Thymus (tissue), 11 donors: ENCODE measurements at regions not wholly inside any gene's neighbourhood (a gene's known extent, or its start where the extent isn't known, plus 50 kb on each side); places are given as distances from the start of the nearest gene placed in this dataset.
"Not testable (repeated sequence)": the region's sequence is repeated elsewhere in the genome, so short reads cannot be mapped to it uniquely, and the experiment has no call there.

Experiments
- DNase-seq, 9 donors: peaks; one replicate each; pipeline ENCODE4 v3.0.0-alpha.2; 2013; ENCODE audit warnings: low spot score in 9 of 9, low read depth in 6 of 9, missing footprints in 1 of 9
- H3K27ac ChIP-seq, 2 donors: one replicate each; pipeline ENCODE4 v1.5.1; 2013; ENCODE audit warnings: control low read depth in 1 of 2, low read depth in 1 of 2, low read length in 1 of 2, mild to moderate bottlenecking in 1 of 2, moderate library complexity in 1 of 2
- H3K27me3 ChIP-seq, 2 donors: one replicate each; pipeline ENCODE4 v1.5.1; 2013; ENCODE audit warnings: low read length in 1 of 2; ENCODE audit not compliant: control insufficient read depth in 2 of 2, insufficient read depth in 1 of 2
- H3K36me3 ChIP-seq, 2 donors: one replicate each; pipeline ENCODE4 v1.5.1; 2013; ENCODE audit warnings: low read length in 1 of 2, mild to moderate bottlenecking in 1 of 2, moderate library complexity in 1 of 2; ENCODE audit not compliant: control insufficient read depth in 2 of 2, insufficient read depth in 2 of 2
- H3K4me1 ChIP-seq, 2 donors: one replicate each; pipeline ENCODE4 v1.5.1; 2013; ENCODE audit warnings: low read length in 2 of 2; ENCODE audit not compliant: control insufficient read depth in 2 of 2, insufficient read depth in 2 of 2
- H3K4me3 ChIP-seq, 2 donors: one replicate each; pipeline ENCODE4 v1.5.1; 2013; ENCODE audit warnings: low read length in 2 of 2, control low read depth in 1 of 2, mild to moderate bottlenecking in 1 of 2
- H3K9me3 ChIP-seq, 2 donors: one replicate each; pipeline ENCODE4 v1.5.1; 2013; ENCODE audit warnings: low read length in 1 of 2, mild to moderate bottlenecking in 1 of 2; ENCODE audit not compliant: control insufficient read depth in 2 of 2, insufficient read depth in 1 of 2
- WGBS: extraction: QIAGEN DNeasy Blood & Tissue Kit; methylation state at CpG from one replicate; pipeline ENCODE4 v1.1.7; 2013; 5-methylcytosine and 5-hydroxymethylcytosine counted together
- donor health status: healthy.

DNA sequence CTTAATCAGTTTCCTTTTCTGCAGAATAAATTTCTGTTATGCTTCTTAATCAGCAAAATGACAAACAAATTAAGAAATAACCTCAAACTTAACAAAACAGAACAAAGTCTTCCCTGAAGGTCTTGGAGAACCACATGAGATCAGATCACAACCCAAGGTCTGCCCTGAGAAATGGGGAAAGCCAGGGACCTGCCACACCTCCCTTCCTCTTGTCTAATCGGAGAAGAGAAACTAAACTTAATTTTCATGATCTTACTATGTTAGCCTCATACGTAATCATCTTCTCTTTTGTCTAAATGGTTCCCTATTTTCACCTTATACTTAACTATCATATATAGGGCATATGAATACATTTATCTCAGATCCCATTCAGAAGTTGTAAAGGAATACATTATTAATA is 405.4 kb upstream of the SPATA31A3 start:
- WGBS: 89% methylated on average over 2 of the region's 2 CpGs
- not testable (repeated sequence) for DNase-seq, H3K36me3 ChIP-seq, H3K9me3 ChIP-seq, H3K4me1 ChIP-seq, H3K27me3 ChIP-seq, H3K27ac ChIP-seq, H3K4me3 ChIP-seq

DNA sequence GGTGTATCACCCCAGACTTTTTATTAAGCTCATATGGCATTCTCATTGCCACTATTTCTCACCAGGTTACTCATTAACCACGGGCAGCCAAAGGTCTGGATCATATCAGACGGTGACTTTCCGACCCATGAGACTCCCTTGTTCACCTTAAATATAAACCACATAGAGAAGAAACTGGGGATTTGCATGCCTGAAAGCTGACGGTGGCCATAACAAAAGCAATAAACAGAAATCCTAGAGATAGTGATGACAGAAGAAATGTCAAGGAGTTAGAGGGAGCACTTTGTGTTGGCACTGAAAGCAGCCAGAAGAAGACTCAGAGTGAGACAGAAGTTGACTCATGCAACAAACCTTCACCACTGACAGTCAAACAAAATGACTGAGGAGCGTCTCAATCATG is 402.4 kb upstream of the SPATA31A3 start:
- WGBS: no CpG with 5 or more reads among the region's 5 CpGs

DNA sequence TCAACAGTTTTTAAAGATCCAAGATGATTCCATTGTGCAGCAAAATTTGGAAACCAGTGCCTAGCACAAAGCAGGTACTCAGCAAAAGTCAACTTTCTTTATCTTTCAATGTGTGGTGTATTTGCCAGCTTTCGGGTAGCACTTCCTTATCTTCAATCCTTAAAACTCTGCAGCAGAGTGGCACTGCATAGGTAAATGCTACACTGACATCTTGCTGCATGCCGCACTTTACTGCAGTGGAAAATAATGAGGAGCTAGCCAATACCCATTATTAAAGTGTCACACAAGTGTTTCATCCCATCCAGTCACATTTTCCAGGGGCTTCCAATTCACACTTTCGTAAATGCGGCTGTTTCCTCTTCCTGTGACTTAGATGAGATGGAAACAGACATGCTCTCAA is 401.7 kb upstream of the SPATA31A3 start:
- no CpG with 5 or more reads among the region's 4 CpGs for WGBS
- not testable (repeated sequence) for H3K9me3 ChIP-seq, H3K4me3 ChIP-seq, H3K27ac ChIP-seq, H3K36me3 ChIP-seq, DNase-seq, H3K4me1 ChIP-seq, H3K27me3 ChIP-seq

More for the DNA sequence above, 402.4 kb upstream of the SPATA31A3 start:
- not testable (repeated sequence) for H3K4me1 ChIP-seq, H3K9me3 ChIP-seq, H3K36me3 ChIP-seq, H3K4me3 ChIP-seq, H3K27me3 ChIP-seq, H3K27ac ChIP-seq, DNase-seq

DNA sequence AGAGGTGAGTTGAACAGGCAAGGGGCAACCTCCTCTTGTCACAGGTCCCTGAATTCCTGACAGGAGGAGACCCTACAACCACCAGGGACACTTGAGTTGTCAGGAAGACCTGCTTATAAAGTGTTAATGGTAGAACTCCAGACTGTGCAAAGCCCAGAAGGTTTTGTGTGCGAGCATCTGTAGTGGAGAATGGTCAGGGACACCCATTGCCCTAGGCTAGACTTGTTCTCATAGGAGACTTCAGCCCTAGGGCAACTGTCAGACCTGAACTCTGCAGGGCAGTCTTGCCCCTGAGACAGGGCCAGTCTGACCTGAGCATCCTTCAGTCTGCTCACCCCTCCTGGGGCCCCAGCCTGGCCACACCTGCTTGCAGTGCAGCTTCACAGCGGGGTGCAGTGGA is 377.3 kb upstream of the SPATA31A3 start:
- WGBS: no CpG with 5 or more reads among the region's 2 CpGs
- H3K9me3 ChIP-seq, H3K4me3 ChIP-seq, H3K27me3 ChIP-seq, DNase-seq, H3K4me1 ChIP-seq, H3K36me3 ChIP-seq, H3K27ac ChIP-seq: not testable (repeated sequence)

DNA sequence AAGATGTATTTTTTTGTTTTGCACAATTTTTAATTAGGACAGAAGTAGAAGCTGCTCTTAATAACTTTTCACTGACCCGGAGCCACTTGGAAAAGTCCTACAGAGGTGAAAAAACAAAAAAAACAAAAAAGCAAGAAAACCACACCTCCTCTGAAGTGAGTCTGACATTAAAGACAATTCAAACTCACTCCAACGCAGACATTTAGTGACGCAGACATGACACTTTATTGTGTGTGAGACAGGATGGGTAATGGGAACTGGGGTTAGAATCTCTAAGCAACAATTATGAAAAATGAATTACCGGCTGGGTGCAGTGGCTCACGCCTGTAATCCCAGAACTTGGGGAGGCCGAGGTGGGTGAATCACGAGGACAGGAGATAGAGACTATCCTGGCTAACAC is 370.0 kb upstream of the SPATA31A3 start:
- H3K4me1 ChIP-seq, H3K27ac ChIP-seq, H3K36me3 ChIP-seq, H3K9me3 ChIP-seq, DNase-seq, H3K4me3 ChIP-seq, H3K27me3 ChIP-seq: not testable (repeated sequence)
- no CpG with 5 or more reads among the region's 7 CpGs for WGBS

DNA sequence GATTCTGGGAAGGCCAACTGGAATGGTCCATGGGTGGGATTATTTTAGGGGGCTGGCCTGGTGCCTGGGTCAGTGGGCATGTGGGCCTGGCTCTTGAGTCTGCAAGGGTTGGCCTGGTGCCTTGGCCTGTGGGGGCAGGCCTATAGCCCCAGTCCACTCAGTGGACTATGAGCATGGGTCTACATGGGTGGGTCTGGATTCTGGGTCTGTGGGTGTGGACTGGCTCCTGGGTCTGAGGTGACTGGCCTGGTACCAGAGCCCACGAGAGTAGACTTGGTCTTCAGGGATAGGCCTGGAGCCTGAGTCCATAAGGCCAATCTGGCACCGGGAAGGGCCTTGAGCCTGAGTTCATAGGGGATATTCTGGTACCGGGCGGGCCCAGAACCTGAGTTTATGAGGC is 361.6 kb upstream of the SPATA31A3 start:
- not testable (repeated sequence) for H3K4me1 ChIP-seq, DNase-seq, H3K4me3 ChIP-seq, H3K36me3 ChIP-seq, H3K9me3 ChIP-seq, H3K27ac ChIP-seq, H3K27me3 ChIP-seq
- no CpG with 5 or more reads among the region's 4 CpGs for WGBS

DNA sequence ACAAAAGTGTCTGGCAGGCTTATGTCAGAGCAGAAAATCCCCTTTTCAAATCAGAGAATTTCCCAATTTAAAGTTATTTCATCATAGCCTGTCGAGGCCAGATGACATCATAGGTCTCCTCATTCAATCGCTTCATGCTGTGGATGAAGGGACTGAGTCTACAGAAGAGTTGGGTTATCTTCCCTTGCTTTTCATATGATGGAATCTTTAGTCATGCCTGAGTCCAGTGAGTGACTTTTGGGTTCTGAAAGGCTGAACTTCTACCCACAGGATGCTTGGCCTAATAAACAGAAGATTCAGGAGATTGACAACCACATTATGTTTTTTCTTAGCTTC is 357.0 kb upstream of the SPATA31A3 start:
- no CpG with 5 or more reads among the region's 2 CpGs for WGBS
- H3K36me3 ChIP-seq, H3K4me1 ChIP-seq, H3K27ac ChIP-seq, H3K9me3 ChIP-seq, H3K4me3 ChIP-seq, DNase-seq, H3K27me3 ChIP-seq: not testable (repeated sequence)

DNA sequence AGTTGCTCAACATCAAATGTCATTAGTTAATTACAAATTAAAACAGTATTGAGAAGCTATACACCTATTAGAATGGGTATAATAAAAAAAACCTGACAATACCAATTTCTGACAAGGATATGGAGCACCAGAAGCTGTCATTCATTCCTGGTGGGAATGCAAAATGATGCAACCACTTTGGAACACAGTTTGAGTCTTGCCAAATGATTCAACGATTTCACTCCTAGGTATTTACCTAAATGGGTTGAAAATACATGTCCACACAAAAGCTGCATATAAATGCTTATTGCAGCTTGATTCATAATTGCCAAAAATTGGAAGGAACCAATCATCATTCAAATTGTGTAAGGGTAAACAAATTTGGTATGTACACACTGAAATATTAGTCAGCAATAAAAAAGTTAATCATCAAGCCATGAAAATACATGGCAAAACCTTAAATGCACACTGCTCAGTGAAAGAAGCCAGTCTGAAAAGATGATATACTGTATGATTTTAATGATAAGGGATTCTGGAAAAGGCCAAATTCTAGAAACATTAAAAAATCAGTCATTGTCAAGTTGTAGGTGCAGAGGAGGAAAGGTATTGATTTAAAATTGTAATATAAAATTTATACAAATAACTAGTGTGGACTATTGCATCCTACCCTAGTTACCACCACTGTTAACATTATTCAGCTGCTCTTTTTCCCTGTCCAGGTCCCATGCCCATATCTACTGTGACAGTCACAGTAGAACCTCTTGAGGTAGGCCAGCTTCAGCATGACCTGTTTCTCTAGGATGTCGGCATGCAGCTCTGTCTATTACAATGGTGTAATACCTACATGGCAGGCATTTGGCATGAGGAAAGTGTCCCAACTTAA is 356.4 kb upstream of the SPATA31A3 start:
- H3K4me3 ChIP-seq, H3K36me3 ChIP-seq, H3K9me3 ChIP-seq, H3K27me3 ChIP-seq, H3K27ac ChIP-seq, H3K4me1 ChIP-seq, DNase-seq: not testable (repeated sequence)
- no CpG with 5 or more reads among the region's 2 CpGs for WGBS

DNA sequence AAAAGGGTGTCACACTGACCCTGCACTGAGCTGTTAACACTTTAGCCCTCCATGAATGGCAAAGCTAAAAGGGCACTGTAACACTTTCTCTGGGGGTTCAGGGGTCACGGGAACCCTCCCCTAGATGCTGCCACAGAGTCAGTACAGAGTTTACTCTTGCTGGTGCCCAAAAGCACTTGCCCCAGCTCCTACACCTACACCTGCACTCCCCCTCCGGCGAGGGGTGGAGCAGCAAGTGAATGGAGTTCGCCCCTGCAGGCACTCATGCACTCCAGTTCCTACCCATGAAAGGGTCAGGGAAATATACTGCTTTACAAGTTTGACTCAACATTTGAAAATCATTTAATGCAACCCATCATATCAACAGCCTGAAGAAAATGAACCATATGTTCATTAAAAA is 355.7 kb upstream of the SPATA31A3 start:
- not testable (repeated sequence) for H3K4me3 ChIP-seq, H3K4me1 ChIP-seq, H3K27me3 ChIP-seq, DNase-seq, H3K36me3 ChIP-seq, H3K27ac ChIP-seq, H3K9me3 ChIP-seq
- 81% methylated on average over 1 of the region's 4 CpGs for WGBS

DNA sequence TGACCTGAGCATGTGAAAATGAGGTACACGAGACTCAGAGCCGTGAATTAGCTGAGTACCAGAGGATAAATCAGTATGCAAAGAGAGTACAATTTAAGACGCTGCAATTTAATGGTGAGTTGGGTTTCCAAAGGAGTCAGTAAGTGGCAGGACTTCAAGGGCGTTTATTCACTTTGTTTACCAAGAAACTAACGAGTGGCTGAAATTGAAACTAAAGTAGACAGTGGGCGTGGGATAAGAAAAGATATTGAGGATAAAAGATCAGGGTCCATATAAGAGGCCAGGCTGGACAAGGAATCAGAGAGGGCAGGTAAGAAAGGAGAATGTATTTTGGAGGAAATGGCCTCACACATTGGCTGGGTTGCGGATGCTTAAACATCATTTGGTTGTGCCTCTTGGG is 346.9 kb upstream of the SPATA31A3 start:
- H3K36me3 ChIP-seq, H3K9me3 ChIP-seq, H3K4me3 ChIP-seq, DNase-seq, H3K4me1 ChIP-seq, H3K27me3 ChIP-seq, H3K27ac ChIP-seq: not testable (repeated sequence)
- no CpG with 5 or more reads among the region's 7 CpGs for WGBS
